Esophagus muscularis mucosa (tissue), 4 donors: ENCODE measurements at regions not wholly inside any gene's neighbourhood (a gene's known extent, or its start where the extent isn't known, plus 50 kb on each side); places are given as distances from the start of the nearest gene placed in this dataset.
A peak's percentile ranks its signal among the peaks of the same experiment; 100 is the strongest.
"Not testable (repeated sequence)": the region's sequence is repeated elsewhere in the genome, so short reads cannot be mapped to it uniquely, and the experiment has no call there.

Experiments
- DNase-seq: peaks from one replicate; pipeline ENCODE4 v3.0.0-alpha.2; 2017; ENCODE audit errors: extremely low spot score
- H3K27ac ChIP-seq, 4 donors: fragments of 200-600 bp; sonication (generic); replicated peaks in 1 of 4; 1 replicate in 3 of 4; 2 replicates in 1 of 4; pipeline ENCODE4 v1.5.1; 2016 to 2019; ENCODE audit warnings: mild to moderate bottlenecking in 1 of 4
- H3K27me3 ChIP-seq, 4 donors: fragments of 200-600 bp; sonication (generic); one replicate each; pipeline versions ENCODE4 v1.5.1 to v1.6.0; 2016 to 2019
- H3K36me3 ChIP-seq, 4 donors: fragments of 200-600 bp; sonication (generic); one replicate each; pipeline ENCODE4 v1.5.1; 2016 to 2019
- H3K4me1 ChIP-seq, 4 donors: fragments of 200-600 bp; sonication (generic); one replicate each; pipeline ENCODE4 v1.5.1; 2016 to 2019
- H3K4me3 ChIP-seq, 4 donors: fragments of 200-600 bp; sonication (generic); 1 replicate in 2 of 4; 2 replicates in 2 of 4; pipeline ENCODE4 v1.5.1; 2016 to 2019; ENCODE audit warnings: mild to moderate bottlenecking in 4 of 4, moderate library complexity in 1 of 4
- H3K9me3 ChIP-seq, 4 donors: fragments of 200-600 bp; sonication (generic); 1 replicate in 3 of 4; 2 replicates in 1 of 4; pipeline ENCODE4 v1.5.1; 2016 to 2019
- CTCF ChIP-seq, 3 experiments: fragments of 200-600 bp in 2 of 3; fragments of 450-650 bp in 1 of 3; sonication (generic) in 2 of 3; IDR thresholded peaks; one replicate each; pipeline ENCODE4 v1.5.1; 2017 to 2019; ENCODE audit warnings: antibody characterized with exemption in 3 of 3, mild to moderate bottlenecking in 2 of 3, moderate library complexity in 1 of 3
- EP300 ChIP-seq: sonication (generic); formaldehyde crosslinking; IDR thresholded peaks from one replicate; pipeline ENCODE4 v1.6.1; 2017; ENCODE audit warnings: antibody characterized with exemption
- POLR2A ChIP-seq: fragments of 450-650 bp; IDR thresholded peaks from one replicate; pipeline ENCODE4 v1.6.1; 2017; ENCODE audit warnings: antibody characterized with exemption, moderate library complexity, mild to moderate bottlenecking, low read depth
- POLR2AphosphoS5 ChIP-seq, 2 donors: sonication (generic); formaldehyde crosslinking; IDR thresholded peaks; one replicate each; pipeline ENCODE4 v1.6.1; 2017; ENCODE audit warnings: antibody characterized with exemption in 2 of 2
- WGBS: methylation state at CpG from one replicate; pipeline ENCODE4 v1.1.5; 2018; 5-methylcytosine and 5-hydroxymethylcytosine counted together
- intact Hi-C: fragments of 100-400 bp; cut with DNase I; formaldehyde crosslinking; loops from one replicate; pipeline ENCODE4 v1.15.1; 2023

DNA sequence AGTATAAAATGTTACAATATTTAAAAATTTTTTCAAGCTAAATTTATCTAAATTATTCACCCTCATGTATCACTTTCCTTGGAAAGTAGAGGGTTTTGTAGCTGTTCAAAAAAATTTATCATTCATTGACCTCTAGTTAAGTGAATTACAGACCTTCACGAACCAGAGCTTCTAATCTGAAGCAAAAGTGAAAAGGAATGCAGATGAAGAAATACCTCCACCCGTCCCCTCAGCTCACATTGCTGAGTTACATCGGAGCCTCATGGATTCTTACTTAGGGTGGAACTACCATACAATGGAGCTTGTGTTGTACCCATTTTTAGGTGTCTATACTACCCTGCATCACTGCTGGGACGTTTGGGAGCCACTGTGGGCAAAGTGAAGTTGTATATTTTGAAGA lies 146.2 kb upstream of the NEDD9 start:
- DNase-seq, result no peak
- no peak for TF ChIP-seq CTCF (IDR thresholded peaks at IDR 0.05)
- no peak for TF ChIP-seq POLR2AphosphoS5 (IDR thresholded peaks at IDR 0.05)
- no peak for TF ChIP-seq POLR2A
- TF ChIP-seq EP300, result no peak
- intact Hi-C loops, result no loop called here
- H3K36me3 ChIP-seq, result no peaks in the 10 kb centered on the region
- no peak overlapping the region for H3K27ac ChIP-seq
- H3K4me1 ChIP-seq, result no peaks in the 10 kb centered on the region
- no peak overlapping the region for H3K4me3 ChIP-seq
- H3K27me3 ChIP-seq, result no peaks in the 10 kb centered on the region
- H3K9me3 ChIP-seq, result no peaks in the 10 kb centered on the region
- 70% methylated on average over 4 of the region's 4 CpGs for WGBS

DNA sequence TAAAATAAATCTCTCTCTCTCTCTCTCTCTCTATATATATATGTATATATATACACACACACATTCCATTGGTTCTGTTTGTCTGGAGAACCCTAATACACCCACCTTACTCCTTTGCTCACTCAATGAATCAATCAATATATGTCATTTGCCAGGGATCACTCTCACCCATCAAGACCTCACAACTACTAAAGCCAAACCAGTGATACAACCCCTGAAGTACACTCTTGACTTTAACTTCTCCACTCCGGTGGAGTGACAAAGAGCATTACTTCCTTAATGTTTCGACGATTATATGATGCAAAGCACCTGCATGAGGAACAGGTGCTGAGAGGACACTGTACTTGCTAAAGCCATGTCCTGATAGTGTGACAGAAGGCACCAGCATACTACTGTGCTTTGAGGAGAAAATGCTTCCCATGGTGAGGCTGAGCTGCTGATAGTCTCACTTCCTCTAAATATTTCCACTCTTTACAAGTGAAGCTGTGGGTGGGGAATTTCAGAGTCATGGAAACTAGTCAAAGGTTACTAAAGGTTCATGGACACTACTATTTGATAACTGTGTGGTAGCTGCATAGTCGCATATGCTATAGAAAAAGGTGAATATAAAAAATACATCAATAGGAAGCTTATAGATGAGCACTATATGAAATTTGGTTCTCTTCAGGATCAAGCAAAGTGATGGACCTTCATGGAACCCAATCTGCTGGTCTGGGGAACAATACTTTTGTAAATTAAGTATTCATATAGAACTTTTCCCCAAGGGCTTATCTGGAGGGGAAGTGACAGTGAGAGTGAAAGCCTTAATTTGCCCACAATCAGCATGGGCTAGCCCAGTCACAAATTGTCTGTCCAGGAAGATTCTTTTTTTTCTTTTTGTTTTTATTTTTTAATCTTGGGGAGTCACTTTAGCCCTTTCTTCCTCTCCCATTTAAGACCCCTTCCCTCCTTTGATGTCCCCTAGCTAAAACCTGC lies 141.9 kb upstream of the NEDD9 start:
- Histone ChIP-seq H3K36me3 (no peaks in the 10 kb centered on the region), H3K9me3 (no peaks in the 10 kb centered on the region), H3K4me3 (no peak overlapping the region), H3K27me3 (no peaks in the 10 kb centered on the region), H3K4me1 (peaks cover 0 to 8% (median 6%) of the 10 kb centered on the region in 4 donors), H3K27ac (no peak overlapping the region)
- intact Hi-C loops, result no loop called here
- TF ChIP-seq POLR2A, result no peak
- no peak for TF ChIP-seq EP300
- TF ChIP-seq POLR2AphosphoS5 (IDR thresholded peaks at IDR 0.05), result no peak
- no peak for TF ChIP-seq CTCF (IDR thresholded peaks at IDR 0.05)
- DNase-seq, result no peak
- WGBS, result 87% methylated on average over 4 of the region's 4 CpGs

DNA sequence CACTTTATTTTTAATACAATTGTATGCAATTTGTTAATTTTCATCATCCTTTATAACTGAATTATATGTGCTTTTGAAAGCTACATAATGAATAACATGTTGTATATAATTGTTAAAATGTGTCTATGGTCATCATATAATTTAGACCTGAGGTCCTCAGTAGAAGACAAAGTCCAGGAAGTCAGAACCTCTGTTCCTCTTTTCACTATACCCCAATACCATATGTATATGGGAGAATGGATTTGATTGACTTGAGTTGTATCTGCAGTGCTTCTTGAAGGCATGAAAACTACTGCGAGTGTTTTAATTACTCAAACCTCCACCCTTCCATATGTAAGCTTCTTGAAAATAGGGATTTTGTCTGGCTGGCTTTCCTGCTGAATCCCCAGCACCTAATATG lies 140.7 kb upstream of the NEDD9 start:
- intact Hi-C loops, result no loop called here
- H3K27ac ChIP-seq, result no peak overlapping the region
- 89% methylated on average over 1 of the region's 1 CpG for WGBS
- H3K27me3 ChIP-seq, result no peaks in the 10 kb centered on the region
- no peak for TF ChIP-seq POLR2A
- TF ChIP-seq EP300, result no peak
- TF ChIP-seq POLR2AphosphoS5 (IDR thresholded peaks at IDR 0.05), result no peak
- no peak for TF ChIP-seq CTCF (IDR thresholded peaks at IDR 0.05)
- DNase-seq, result no peak
- H3K36me3 ChIP-seq, result no peaks in the 10 kb centered on the region
- no peak overlapping the region for H3K4me3 ChIP-seq
- no peaks in the 10 kb centered on the region for H3K9me3 ChIP-seq
- peaks cover 0 to 15% (median 8%) of the 10 kb centered on the region in 4 donors for H3K4me1 ChIP-seq

GRCh38 chr6:11372186-11372790 lies 139.8 kb upstream of the NEDD9 start:
- DNase-seq, intact Hi-C loops, H3K27ac ChIP-seq, H3K4me3 ChIP-seq, H3K36me3 ChIP-seq, H3K9me3 ChIP-seq, H3K27me3 ChIP-seq: not testable (repeated sequence)
- peaks cover 7 to 23% (median 17%) of the 10 kb centered on the region in 4 donors for H3K4me1 ChIP-seq

GRCh38 chr6:11370191-11371018 lies 137.9 kb upstream of the NEDD9 start:
- TF ChIP-seq CTCF (IDR thresholded peaks at IDR 0.05), result no peak
- peak; percentile 29 to 55 for TF ChIP-seq POLR2AphosphoS5 (IDR thresholded peaks at IDR 0.05)
- Histone ChIP-seq H3K4me1 (peaks cover 24 to 34% (median 31%) of the 10 kb centered on the region in 4 donors), H3K36me3 (no peaks in the 10 kb centered on the region), H3K27ac (peak overlapping the region; percentile 6 to 77 (median 42)), H3K4me3 (no peak overlapping the region), H3K27me3 (no peaks in the 10 kb centered on the region), H3K9me3 (no peaks in the 10 kb centered on the region)
- intact Hi-C loops, result no loop called here
- no peak for DNase-seq
- 85% methylated on average over 24 of the region's 24 CpGs for WGBS
